HepG2 (cell line): ENCODE measurements at regions not wholly inside any gene's neighbourhood (a gene's known extent, or its start where the extent isn't known, plus 50 kb on each side); places are given as distances from the start of the nearest gene placed in this dataset.

Source experiments
- FOXA1 ChIP-seq, 2 experiments: fragments of 450-650 bp in 1 of 2; sonication (generic) in 1 of 2; formaldehyde crosslinking in 1 of 2; IDR thresholded peaks; 2 replicates each; pipeline versions ENCODE4 v1.4.0 to v1.6.1; 2016 to 2020; ENCODE audit warnings: missing genetic modification reagents in 1 of 2
- JUN ChIP-seq: sonication (generic); formaldehyde crosslinking; IDR thresholded peaks from 2 replicates; pipeline ENCODE4 v1.4.0; 2020; ENCODE audit warnings: mild to moderate bottlenecking, missing genetic modification reagents
- MTA1 ChIP-seq: sonication (generic); formaldehyde crosslinking; IDR thresholded peaks from 2 replicates; pipeline ENCODE4 v1.4.0; 2020; ENCODE audit warnings: missing genetic modification reagents, mild to moderate bottlenecking, borderline replicate concordance
- NFYB ChIP-seq: sonication (generic); formaldehyde crosslinking; IDR thresholded peaks from 2 replicates; pipeline ENCODE4 v1.4.0; 2020; ENCODE audit warnings: missing genetic modification reagents
- SYNCRIP ChIP-seq: fragments of 200-400 bp; formaldehyde crosslinking; IDR thresholded peaks from 2 replicates; pipeline ENCODE4 v1.6.1; 2018; ENCODE audit warnings: mild to moderate bottlenecking, low read depth, low read length; ENCODE audit not compliant: insufficient read depth
- ZC3H13 ChIP-seq: sonication (generic); formaldehyde crosslinking; IDR thresholded peaks from 2 replicates; pipeline ENCODE4 v1.8.1; 2023; ENCODE audit warnings: mild to moderate bottlenecking, missing genetic modification reagents, moderate library complexity
- ZNF124 ChIP-seq: sonication (generic); formaldehyde crosslinking; IDR thresholded peaks from 2 replicates; pipeline ENCODE4 v1.4.0; 2020; ENCODE audit warnings: missing genetic modification reagents
- TF ChIP-seq, protein P1 (sequence below): sonication (generic); formaldehyde crosslinking; IDR thresholded peaks from 2 replicates; pipeline ENCODE4 v1.5.0; 2020; ENCODE audit warnings: mild to moderate bottlenecking, missing genetic modification reagents, moderate library complexity

DNA sequence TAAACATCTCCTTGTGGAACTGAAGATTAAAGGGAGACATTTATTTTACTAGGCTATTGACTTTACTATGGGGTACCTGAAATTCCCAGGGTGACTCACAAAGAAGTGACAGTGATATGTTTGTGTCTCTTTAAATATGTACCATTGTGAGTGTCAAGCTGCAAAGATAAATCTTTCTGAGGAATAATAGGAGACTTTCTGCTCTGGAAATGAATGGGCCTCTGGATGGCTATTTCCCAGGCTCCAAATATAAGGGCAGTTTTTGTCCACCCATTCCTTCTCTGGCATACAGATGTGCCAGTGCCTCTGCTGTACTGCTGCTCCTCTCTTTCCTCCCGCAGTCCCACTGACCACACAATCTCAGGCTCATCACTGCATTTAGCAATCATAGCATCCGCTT, 586.4 kb upstream of the CNTNAP5 start:
- TF ChIP-seq MTA1 (CRISPR knock-in tag) (no peak), FOXA1 (IDR thresholded peaks at IDR 0.05) (no peak), FOXA1 (CRISPR knock-in tag; IDR thresholded peaks at IDR 0.05) (no peak), ZC3H13 (CRISPR knock-in tag) (no peak), NFYB (CRISPR knock-in tag) (no peak), SYNCRIP (no peak), JUN (CRISPR knock-in tag) (no peak), ZNF124 (CRISPR knock-in tag) (no peak)
- TF ChIP-seq, protein P1, sequence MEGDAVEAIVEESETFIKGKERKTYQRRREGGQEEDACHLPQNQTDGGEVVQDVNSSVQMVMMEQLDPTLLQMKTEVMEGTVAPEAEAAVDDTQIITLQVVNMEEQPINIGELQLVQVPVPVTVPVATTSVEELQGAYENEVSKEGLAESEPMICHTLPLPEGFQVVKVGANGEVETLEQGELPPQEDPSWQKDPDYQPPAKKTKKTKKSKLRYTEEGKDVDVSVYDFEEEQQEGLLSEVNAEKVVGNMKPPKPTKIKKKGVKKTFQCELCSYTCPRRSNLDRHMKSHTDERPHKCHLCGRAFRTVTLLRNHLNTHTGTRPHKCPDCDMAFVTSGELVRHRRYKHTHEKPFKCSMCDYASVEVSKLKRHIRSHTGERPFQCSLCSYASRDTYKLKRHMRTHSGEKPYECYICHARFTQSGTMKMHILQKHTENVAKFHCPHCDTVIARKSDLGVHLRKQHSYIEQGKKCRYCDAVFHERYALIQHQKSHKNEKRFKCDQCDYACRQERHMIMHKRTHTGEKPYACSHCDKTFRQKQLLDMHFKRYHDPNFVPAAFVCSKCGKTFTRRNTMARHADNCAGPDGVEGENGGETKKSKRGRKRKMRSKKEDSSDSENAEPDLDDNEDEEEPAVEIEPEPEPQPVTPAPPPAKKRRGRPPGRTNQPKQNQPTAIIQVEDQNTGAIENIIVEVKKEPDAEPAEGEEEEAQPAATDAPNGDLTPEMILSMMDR: no peak
